NCI-H146 treated with DMSO at 0.1 percent for 48 hours (cell line): ENCODE measurements at regions not wholly inside any gene's neighbourhood (a gene's known extent, or its start where the extent isn't known, plus 50 kb on each side); places are given as distances from the start of the nearest gene placed in this dataset.

ENCODE experiments used
- DNase-seq: peaks from one replicate; lab custom pipeline; 2025; ENCODE audit not compliant: unreplicated experiment; lab: John Stamatoyannopoulos, UW

GRCh38 chr1:163406772-163407171, 85.0 kb downstream of the NUF2 start:
- peak; percentile 44 for DNase-seq

GRCh38 chr1:163408262-163408661, 86.5 kb downstream of the NUF2 start:
- DNase-seq, result no peak

DNA sequence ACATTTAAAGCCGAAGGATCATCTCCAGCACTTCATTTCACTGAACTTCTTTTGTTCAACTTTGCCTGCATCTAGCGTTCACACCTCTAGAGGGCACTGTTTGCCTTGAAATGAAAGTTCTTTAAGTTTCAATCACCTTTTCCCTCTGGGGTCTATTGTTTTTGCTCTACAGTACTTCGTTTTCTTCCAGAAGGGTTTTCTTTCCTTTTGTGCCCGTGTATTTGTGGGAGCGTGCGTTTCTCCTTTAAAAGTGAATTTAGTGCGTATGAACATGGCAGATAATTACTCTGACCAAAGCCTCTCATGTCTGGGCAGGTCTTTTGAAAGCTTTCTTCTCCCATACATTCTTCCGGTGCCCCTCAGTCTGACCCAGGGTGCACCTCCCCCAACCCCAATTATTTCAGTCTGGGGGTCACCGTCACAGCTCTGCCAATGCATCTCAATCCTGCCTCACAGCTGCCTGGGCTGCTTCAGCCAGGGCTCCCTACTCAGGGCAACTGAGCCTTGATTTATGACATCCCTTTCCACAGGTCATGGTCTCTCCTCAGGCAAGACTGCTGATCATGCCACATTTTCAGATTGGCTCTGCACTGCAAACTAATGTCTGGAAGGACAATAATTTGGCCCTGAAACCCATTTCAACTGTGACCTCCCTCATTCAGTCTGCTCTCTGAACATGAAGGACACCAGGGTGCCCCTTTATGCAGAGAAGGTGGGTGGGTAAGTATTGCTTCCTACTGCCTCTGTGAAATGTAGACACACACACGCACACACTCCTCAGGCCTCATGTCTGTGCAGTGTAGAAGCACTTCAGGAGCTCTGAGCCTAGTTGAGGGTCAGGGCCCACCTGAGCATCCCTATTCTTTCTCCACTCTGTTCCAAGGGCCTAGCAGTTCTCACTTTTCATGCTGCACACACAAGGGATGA, 88.6 kb downstream of the NUF2 start:
- peak; percentile 74 for DNase-seq

GRCh38 chr1:163412221-163412620, 90.5 kb downstream of the NUF2 start:
- peak; percentile 26 for DNase-seq

DNA sequence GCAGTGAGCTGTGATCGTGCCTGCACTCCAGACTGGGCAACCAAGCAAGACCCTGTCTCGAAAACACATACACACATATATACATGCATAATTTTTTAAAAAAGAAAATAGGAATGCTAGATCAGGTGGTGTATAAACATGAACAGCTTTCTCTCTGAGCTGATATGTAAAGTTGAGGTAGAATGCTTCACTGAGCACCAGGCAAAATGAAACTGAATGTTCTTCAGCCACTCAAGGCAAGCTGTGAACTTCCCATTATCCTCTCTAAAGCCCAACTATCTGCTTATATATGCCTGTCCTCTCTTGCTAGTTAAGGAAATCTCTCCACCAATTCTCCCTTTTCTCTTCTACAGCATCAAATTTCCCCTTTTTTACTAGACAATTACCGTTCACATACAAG, 93.0 kb downstream of the NUF2 start:
- DNase-seq, result no peak

- no peak for DNase-seq
Measured at GRCh38 chr1:163421701-163422100, 99.9 kb downstream of the NUF2 start.

DNA sequence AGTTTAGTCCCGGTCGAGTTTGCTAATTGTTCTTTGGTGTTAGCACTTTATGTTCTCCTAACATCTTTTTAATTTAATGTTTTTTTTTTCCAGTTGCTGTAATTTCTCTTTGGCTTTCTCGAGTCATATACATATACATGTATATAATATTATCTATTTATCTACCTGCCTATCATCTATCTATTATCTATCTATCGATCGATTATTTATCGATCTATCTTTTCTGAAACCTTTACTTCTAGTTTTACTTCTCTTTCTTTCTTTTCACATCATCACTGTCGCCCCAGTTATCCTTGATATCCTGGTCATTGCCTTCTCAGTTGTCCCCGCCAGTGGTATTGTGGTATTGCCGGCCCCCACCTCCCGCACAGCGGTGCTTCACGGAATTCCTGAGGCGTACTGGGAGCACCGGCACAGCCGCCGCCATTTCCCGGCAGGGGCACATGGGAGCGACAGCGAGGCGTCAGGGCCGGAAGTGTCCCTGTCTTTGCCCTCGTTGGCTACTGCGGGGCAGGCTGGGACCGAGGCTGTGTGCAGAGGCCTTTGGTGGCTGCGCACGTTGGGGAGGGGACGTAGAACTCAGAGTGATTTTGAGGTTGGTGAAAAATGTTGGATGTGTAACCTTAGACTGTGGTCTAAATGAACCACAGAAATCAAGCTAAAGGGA, 101.1 kb downstream of the NUF2 start:
- no peak for DNase-seq

DNA sequence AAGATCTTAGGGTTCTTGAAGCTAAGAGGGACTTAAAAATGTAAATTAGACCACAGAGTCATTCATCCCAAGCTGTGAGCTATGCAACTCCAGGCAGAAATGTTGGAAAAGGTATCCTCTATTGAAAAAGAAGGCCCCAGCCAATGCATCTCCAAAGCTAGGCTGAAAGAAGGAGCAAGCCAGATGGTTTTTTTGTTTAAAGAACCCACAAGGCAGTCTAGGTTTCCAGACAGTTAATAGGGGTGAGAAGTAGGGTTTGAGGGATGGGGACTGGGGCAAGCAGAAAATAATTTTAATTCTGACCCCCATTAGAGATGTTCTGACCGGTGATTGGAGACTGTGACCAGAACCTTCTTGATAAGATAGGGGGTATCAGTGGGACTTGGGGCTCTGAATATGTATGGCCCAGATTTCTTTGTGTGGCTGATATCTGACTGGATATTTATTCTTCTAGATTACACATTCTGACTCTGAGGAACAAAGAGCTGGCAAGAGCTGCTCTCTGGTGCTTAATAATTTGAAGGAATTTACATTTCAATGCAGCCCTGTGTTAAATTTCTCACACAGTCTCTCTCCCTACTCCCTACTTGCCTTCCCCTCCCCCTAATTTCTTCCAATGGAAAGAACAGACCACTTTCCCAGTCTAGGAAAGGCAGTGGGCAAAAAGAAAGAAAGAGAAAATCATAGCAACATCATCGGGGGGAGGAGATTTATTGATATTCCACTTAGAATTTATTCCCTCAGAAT, 104.9 kb downstream of the NUF2 start:
- no peak for DNase-seq

DNA sequence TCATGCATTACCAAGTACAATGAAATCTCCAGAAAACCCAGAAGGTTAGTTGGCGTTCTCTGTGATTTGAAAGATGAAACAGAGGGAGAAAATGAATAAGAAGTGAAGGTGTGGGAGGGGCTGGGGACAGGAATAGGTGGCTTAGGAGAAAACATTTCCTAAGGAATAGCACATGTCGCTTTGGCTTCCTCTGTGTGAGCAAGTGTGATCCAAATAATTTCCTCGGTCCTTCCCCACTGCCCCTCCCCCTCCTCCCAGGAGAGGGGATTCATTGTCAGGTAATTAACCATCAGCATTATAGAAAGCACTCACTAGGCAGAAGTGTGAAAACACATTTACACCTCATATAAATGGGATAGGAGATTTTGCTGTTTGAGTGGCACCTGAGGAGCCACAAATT, 105.5 kb downstream of the NUF2 start:
- DNase-seq, result no peak

GRCh38 chr1:163436140-163436812, 114.5 kb downstream of the NUF2 start:
- no peak for DNase-seq

DNA sequence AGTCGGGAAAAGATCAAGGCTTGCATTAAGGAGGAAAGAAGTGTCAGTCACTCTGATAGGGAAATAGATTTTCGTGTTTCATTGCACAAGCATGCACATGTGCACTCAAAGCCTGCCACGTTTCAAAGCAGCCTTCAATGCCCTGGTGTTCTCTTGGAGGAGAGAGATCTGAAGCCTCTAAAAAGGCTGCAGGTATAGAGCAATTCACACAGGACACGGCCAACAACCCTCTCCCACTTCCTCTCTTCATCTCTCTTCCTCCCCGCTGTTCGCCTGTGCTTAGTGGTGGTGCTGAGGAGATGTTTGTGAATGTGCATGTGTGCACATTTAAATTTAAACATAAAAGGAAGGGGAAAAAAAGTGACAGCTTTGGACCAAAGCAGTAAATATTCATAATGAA, 117.7 kb downstream of the NUF2 start:
- DNase-seq, result no peak

- no peak for DNase-seq
Measured at GRCh38 chr1:163440090-163440489, 118.3 kb downstream of the NUF2 start.

DNA sequence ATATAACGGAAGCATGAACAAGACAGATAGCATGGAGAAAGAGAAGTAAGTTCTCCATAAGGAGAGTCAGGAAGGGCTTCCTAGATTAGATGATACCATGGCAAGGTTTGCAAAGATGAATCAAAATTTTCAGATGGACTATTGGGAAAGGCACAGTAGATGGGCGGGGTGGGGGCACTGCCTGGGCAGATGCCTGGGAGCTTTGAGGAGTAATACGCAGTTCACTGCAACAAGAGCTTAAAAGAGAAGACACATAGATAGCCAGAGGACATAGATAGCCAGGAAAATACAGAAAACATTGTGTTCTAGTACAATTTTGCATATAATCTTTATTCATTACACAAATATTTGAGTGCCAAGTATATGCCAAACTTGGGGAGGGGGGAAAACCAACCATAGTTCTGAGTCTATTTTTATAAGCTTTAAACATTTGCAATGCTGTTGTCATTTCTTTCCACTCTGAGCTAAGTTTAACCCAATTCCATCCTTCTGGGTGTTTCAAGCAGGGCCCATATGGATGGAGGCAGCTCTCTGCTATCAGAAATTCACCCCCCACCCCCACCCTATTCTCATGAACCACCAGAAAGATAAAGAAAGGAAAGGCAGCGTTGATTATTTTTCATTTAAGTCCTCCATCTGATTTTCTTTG, 120.6 kb downstream of the NUF2 start:
- DNase-seq, result no peak

- DNase-seq, result no peak
Measured at GRCh38 chr1:163442895-163443294, 121.1 kb downstream of the NUF2 start.

GRCh38 chr1:163443863-163444262, 122.1 kb downstream of the NUF2 start:
- no peak for DNase-seq

GRCh38 chr1:163444665-163445064, 122.9 kb downstream of the NUF2 start:
- no peak for DNase-seq

DNA sequence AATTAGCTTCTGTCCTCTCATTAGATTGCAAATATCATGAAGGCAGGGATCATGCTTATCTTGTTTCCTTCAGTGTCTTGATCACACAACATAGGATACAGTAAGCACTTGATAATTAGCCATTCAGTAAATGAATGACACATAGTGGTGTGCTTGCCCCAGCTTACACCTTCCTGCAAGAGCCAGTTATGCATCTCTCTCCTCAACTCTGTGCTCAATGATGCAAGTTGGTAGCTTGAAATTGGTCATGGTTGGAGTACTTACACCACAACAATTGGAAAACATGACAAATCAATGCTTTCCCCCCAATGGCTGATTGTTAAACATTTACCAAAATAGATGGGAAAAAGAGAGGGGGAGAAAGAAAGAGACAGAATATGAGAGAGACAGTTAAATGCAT, 129.2 kb downstream of the NUF2 start:
- DNase-seq, result no peak

GRCh38 chr1:163459539-163459938, 137.8 kb downstream of the NUF2 start:
- DNase-seq, result no peak

DNA sequence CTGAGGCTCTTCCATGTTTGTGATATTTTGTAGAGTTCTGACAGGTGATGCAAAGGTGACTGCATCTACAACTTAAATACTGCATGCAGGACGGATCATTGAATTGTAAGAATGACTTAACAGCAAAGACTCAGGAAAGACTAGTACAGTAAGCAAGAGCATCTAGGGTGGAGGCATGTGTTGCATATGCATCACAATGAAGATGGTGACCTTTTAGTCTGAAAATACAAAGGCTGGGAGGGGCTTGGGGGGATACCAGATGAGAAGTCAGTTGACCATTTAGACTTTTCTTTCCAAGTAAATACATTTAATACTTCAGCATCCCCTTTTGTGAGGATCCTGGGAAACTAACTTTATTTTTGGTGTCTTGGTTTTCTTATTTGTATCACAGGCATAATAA, 145.5 kb downstream of the NUF2 start:
- no peak for DNase-seq

DNA sequence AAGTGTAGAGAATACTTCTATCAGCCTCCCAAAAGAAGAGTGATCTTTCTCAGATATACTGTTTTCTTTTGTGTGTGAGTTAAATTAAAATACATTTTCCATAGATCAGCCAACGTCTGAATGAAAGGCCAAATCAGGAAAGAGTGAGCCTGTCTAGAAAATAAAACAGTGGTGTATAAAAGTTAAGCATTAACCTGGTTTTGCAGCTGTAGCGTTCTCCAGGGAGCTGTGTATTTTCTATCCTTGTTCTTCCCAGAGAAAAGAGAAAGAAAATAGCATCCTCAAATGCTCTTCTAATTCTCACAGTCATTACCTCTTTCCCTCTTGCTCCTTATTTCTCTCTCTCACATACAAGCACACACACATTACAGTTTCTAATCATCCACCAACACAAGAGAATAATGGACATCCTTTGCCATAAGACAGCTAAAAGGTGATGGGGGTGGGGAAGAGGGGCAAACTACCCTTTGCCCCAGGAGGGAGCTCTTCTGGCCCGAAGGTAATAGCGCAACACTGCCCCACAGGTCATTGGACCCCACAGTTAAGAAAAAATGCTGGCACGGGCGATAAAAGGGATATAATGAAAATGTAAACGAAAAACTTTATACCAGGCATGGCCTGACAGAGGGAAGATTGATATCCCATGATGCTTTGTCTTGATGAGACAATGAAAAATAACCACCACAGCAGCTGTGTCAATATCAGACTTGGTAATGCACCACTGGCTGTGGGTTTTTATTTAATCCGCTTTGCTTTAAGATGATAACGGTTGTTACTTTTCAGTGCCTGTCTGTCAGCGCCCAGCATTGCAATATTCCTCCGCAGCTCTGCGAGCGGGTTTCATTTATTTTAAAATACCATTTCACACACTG, 150.3 kb downstream of the NUF2 start:
- DNase-seq, result peak; percentile 98
